ENCODE measurements at regions not wholly inside any gene's neighbourhood (a gene's known extent, or its start where the extent isn't known, plus 50 kb on each side); places are given as distances from the start of the nearest gene placed in this dataset.

DNA sequence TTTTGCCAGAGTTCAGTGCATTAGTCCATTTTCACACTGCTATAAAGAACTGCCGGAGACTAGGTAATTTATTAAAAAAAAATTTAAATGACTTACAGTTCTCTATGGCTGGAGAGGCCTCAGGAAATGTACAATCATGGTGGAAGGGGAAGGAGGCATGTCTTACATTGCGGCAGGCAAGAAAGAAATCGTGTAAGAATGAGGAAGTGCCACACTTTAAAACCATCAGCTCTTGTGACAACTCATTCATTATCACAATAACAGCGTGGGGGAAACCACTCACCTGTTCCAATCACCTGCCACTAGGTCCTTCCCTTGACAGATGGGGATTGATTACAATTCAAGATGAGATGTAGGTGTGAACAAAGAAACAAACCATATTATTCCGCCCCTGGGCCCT is 1361.4 kb downstream of the NSUN3 start (continued):
- TF ChIP-seq, protein P1, sequence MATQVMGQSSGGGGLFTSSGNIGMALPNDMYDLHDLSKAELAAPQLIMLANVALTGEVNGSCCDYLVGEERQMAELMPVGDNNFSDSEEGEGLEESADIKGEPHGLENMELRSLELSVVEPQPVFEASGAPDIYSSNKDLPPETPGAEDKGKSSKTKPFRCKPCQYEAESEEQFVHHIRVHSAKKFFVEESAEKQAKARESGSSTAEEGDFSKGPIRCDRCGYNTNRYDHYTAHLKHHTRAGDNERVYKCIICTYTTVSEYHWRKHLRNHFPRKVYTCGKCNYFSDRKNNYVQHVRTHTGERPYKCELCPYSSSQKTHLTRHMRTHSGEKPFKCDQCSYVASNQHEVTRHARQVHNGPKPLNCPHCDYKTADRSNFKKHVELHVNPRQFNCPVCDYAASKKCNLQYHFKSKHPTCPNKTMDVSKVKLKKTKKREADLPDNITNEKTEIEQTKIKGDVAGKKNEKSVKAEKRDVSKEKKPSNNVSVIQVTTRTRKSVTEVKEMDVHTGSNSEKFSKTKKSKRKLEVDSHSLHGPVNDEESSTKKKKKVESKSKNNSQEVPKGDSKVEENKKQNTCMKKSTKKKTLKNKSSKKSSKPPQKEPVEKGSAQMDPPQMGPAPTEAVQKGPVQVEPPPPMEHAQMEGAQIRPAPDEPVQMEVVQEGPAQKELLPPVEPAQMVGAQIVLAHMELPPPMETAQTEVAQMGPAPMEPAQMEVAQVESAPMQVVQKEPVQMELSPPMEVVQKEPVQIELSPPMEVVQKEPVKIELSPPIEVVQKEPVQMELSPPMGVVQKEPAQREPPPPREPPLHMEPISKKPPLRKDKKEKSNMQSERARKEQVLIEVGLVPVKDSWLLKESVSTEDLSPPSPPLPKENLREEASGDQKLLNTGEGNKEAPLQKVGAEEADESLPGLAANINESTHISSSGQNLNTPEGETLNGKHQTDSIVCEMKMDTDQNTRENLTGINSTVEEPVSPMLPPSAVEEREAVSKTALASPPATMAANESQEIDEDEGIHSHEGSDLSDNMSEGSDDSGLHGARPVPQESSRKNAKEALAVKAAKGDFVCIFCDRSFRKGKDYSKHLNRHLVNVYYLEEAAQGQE (IDR thresholded peaks at IDR 0.05; ENCODE audit: low read depth), result no peak
- TF ChIP-seq CEBPB (IDR thresholded peaks at IDR 0.05; ENCODE audit: low read depth), result no peak

DNA sequence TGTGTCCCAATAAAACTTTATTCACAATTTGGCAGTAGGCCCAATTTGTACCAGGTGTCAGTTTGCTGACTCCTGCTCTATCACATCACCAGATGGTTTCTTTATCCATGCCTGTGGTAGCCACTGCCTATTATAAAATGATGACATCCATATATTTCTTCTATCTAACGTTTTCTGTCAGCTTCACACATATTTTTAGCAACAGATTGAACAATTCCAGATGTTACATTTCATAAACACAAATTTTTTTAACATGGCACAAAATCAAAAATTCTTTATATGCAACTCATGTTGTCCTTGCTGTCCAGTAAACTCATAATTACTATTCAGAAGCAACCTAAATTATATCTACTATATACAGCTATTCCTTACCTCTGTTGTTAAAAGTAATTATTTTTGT is 1371.6 kb downstream of the NSUN3 start:
- no peak overlapping the region for H2AFZ ChIP-seq (ENCODE audit: low read depth, low read length, poor library complexity, severe bottlenecking)
- TF ChIP-seq, protein P2, sequence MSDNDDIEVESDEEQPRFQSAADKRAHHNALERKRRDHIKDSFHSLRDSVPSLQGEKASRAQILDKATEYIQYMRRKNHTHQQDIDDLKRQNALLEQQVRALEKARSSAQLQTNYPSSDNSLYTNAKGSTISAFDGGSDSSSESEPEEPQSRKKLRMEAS (IDR thresholded peaks at IDR 0.05), result no peak
- TF ChIP-seq POLR2AphosphoS5 (IDR thresholded peaks at IDR 0.05; ENCODE audit: low read depth, low read length), result no peak
- TF ChIP-seq, protein P1 (IDR thresholded peaks at IDR 0.05; ENCODE audit: low read depth), result no peak
- no peak overlapping the region for H3K4me2 ChIP-seq (ENCODE audit: low read length)
- CTCF ChIA-PET, result no interaction called here
- no peak overlapping the region for H3K4me3 ChIP-seq (replicated peaks in 1 of 2; ENCODE audit: low read depth in 1 of 2, low read length in 2 of 2)
- no peaks in the 10 kb centered on the region for H3K79me2 ChIP-seq (ENCODE audit: insufficient read depth, low read length)
- no peaks in the 10 kb centered on the region for H4K20me1 ChIP-seq (ENCODE audit: insufficient read depth)
- POLR2A ChIA-PET, result no interaction called here
- H3K27me3 ChIP-seq (ENCODE audit: insufficient read depth, low read length), result no peaks in the 10 kb centered on the region
- RAD21 ChIA-PET (ENCODE audit: low non-redundant PET in 1 of 2, low total read pairs in 2 of 2, uncharacterized antibody in 2 of 2, unreplicated experiment in 2 of 2), result no interaction called here
- H3K36me3 ChIP-seq (ENCODE audit: control insufficient read depth in 1 of 2, insufficient read depth in 2 of 2, low read length in 2 of 2), result no peaks in the 10 kb centered on the region
- no TSS peak for BruUV-seq (replicated peaks)
- H3K9ac ChIP-seq (ENCODE audit: low read length), result no peak overlapping the region
- no peak for DNase-seq (ENCODE audit: low read depth, low spot score)
- H3K9me2 ChIP-seq (ENCODE audit: insufficient read depth), result no peaks in the 10 kb centered on the region
- no peak overlapping the region for H3K27ac ChIP-seq (ENCODE audit: low read depth, low read length)
- peaks cover 8 to 11% of the 10 kb centered on the region in 2 experiments; a peak in 2 of 4 replicates for H3K9me3 ChIP-seq (ENCODE audit: control insufficient read depth in 1 of 2, insufficient read depth in 1 of 2, low read depth in 1 of 2, low read length in 2 of 2)
- no peaks in the 10 kb centered on the region for H3K4me1 ChIP-seq (ENCODE audit: control insufficient read depth in 1 of 2, insufficient read depth in 2 of 2, low read length in 2 of 2)
- ATAC-seq, result no peak
- intact Hi-C loops (cut with micrococcal nuclease), result no loop called here
